Gastrocnemius medialis (tissue), 4 donors: ENCODE measurements at regions not wholly inside any gene's neighbourhood (a gene's known extent, or its start where the extent isn't known, plus 50 kb on each side); places are given as distances from the start of the nearest gene placed in this dataset.
A peak's percentile ranks its signal among the peaks of the same experiment; 100 is the strongest.

Experiments used
- ATAC-seq, 2 donors: fragments of 150-250 bp; one replicate each; pipeline ENCODE4 v1.9.1; 2016
- DNase-seq, 2 donors: peaks; one replicate each; pipeline ENCODE4 v3.0.0-alpha.2; 2019
- H3K27ac ChIP-seq, 4 donors: fragments of 200-600 bp; sonication (generic); 1 replicate in 1 of 4; 2 replicates in 3 of 4; pipeline ENCODE4 v1.5.1; 2016 to 2018; ENCODE audit warnings: mild to moderate bottlenecking in 2 of 4, moderate library complexity in 1 of 4
- H3K27me3 ChIP-seq, 3 donors: fragments of 200-600 bp; sonication (generic) in 2 of 3; 1 replicate in 1 of 3; 2 replicates in 2 of 3; pipeline versions ENCODE4 v1.5.1 to v1.6.0; 2016 to 2019; ENCODE audit warnings: mild to moderate bottlenecking in 1 of 3, moderate library complexity in 1 of 3
- H3K36me3 ChIP-seq, 2 donors: fragments of 200-600 bp; sonication (generic) in 1 of 2; one replicate each; pipeline ENCODE4 v1.5.1; 2017 to 2018
- H3K4me1 ChIP-seq, 2 donors: fragments of 200-600 bp; sonication (generic) in 1 of 2; one replicate each; pipeline ENCODE4 v1.5.1; 2016 to 2017; ENCODE audit warnings: mild to moderate bottlenecking in 2 of 2
- H3K4me3 ChIP-seq, 4 donors: fragments of 200-600 bp; sonication (generic) in 3 of 4; 1 replicate in 1 of 4; 2 replicates in 3 of 4; pipeline ENCODE4 v1.5.1; 2016 to 2019; ENCODE audit warnings: mild to moderate bottlenecking in 2 of 4
- H3K9me3 ChIP-seq, 3 donors: fragments of 200-600 bp; sonication (generic) in 2 of 3; 1 replicate in 1 of 3; 2 replicates in 2 of 3; pipeline ENCODE4 v1.5.1; 2016 to 2019
- POLR2A ChIP-seq, 2 donors: fragments of 450-650 bp; IDR thresholded peaks; one replicate each; pipeline ENCODE4 v1.6.1; 2017; ENCODE audit warnings: antibody characterized with exemption in 2 of 2, mild to moderate bottlenecking in 2 of 2, moderate library complexity in 2 of 2
- in situ Hi-C, 4 donors: fragments of 200-750 bp; cut with MboI; loops; one replicate each; pipeline versions ENCODE4 v1.15.0 to v1.8.0; 2017; ENCODE audit warnings: low sequenced_read_pairs in 4 of 4
- intact Hi-C: fragments of 100-400 bp; cut with DNase I; formaldehyde crosslinking; loops from one replicate; pipeline ENCODE4 v1.15.1; 2023; ENCODE audit warnings: low total_unique reads
- TF ChIP-seq, protein P1 (sequence below), 5 experiments: fragments of 450-650 bp in 3 of 5; fragments of 200-600 bp in 2 of 5; sonication (generic) in 2 of 5; IDR thresholded peaks in 4 of 5; conservative IDR thresholded peaks in 1 of 5; 1 replicate in 4 of 5; 2 replicates in 1 of 5; pipeline ENCODE4 v1.5.1; 2016 to 2019; ENCODE audit warnings: antibody characterized with exemption in 5 of 5, mild to moderate bottlenecking in 3 of 5, moderate library complexity in 3 of 5

DNA sequence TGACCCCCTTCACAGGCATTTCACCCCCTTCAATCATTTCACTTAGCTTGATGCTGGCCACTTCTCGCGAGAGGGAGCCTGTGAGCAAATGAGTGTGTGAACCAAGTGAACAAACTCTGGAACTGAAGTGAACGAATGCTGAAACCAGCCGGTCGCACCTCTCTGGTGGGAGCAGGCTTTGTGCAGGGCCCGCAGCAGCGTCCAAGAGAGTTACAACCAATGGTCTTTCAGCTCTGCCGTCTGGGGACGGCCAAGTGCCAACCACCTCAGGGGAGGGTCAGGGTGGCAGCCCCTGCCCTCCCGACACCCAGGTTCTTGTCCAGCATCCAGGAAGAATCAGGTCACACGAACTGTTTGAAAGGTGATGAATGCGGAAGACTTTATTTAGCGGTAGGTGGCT, 764.0 kb downstream of the SUCLG1 start:
- Histone ChIP-seq H3K4me1 (no peaks in the 10 kb centered on the region), H3K27ac (no peak overlapping the region), H3K9me3 (no peaks in the 10 kb centered on the region), H3K27me3 (no peaks in the 10 kb centered on the region), H3K36me3 (no peaks in the 10 kb centered on the region), H3K4me3 (no peak overlapping the region)
- ATAC-seq (no peak), DNase-seq (no peak)
- no peak for TF ChIP-seq POLR2A (IDR thresholded peaks at IDR 0.05)
- TF ChIP-seq, protein P1, sequence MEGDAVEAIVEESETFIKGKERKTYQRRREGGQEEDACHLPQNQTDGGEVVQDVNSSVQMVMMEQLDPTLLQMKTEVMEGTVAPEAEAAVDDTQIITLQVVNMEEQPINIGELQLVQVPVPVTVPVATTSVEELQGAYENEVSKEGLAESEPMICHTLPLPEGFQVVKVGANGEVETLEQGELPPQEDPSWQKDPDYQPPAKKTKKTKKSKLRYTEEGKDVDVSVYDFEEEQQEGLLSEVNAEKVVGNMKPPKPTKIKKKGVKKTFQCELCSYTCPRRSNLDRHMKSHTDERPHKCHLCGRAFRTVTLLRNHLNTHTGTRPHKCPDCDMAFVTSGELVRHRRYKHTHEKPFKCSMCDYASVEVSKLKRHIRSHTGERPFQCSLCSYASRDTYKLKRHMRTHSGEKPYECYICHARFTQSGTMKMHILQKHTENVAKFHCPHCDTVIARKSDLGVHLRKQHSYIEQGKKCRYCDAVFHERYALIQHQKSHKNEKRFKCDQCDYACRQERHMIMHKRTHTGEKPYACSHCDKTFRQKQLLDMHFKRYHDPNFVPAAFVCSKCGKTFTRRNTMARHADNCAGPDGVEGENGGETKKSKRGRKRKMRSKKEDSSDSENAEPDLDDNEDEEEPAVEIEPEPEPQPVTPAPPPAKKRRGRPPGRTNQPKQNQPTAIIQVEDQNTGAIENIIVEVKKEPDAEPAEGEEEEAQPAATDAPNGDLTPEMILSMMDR (IDR thresholded peaks at IDR 0.05 in 4 of 5, conservative IDR thresholded peaks at IDR 0.05 in 1 of 5) = no peak
- intact Hi-C loops = no loop called here
- in situ Hi-C loops = no loop called here

DNA sequence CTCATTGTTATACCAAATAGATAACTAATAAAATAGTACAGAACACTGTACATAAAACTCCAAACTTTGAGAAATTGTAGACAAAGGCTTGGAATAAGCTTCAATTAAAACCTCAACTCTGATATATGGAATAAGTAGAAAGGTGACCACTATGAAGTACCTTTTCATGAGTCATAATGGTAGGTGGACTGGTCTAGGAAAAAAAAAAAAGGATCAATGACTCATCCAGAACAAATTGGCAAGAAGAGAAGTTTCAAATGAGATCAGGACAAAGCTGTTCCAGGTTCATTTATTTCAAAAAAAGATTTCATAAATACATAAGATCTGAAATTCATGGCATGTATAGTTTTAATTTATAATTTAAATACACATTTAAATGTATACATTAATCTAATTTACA, 769.7 kb downstream of the SUCLG1 start:
- intact Hi-C loops = no loop called here
- H3K4me1 ChIP-seq = no peaks in the 10 kb centered on the region

DNA sequence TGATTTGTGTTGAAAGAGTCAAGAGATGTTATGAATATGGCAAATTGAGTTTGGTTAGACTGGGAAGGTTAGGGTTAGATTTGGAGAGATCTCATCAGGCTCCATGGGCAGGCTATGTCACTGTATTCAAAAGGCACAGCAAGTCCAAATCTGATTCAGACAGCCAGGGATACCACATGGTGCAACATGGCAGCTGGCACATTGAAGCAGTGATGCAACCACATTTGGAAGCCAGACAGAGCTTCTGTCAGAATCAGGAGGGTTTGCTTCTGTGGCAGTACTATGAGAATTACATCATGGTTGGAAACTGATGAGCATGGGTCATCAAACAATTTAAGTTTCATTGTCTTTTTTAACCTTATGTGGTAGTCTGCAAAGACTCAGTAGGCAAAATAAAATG, 772.2 kb downstream of the SUCLG1 start:
- intact Hi-C loops (no loop called here), in situ Hi-C loops (no loop called here)
- ATAC-seq = peak in 1 of 2 donors; percentile 56
- H3K4me1 ChIP-seq = no peaks in the 10 kb centered on the region
- no peak for TF ChIP-seq POLR2A (IDR thresholded peaks at IDR 0.05)
- TF ChIP-seq, protein P1 (IDR thresholded peaks at IDR 0.05 in 4 of 5, conservative IDR thresholded peaks at IDR 0.05 in 1 of 5) = no peak
- H3K27me3 ChIP-seq = no peaks in the 10 kb centered on the region
- H3K9me3 ChIP-seq = no peaks in the 10 kb centered on the region
- H3K27ac ChIP-seq = no peak overlapping the region
- peak in 1 of 2 donors; percentile 17 for DNase-seq
- H3K4me3 ChIP-seq = no peak overlapping the region
- H3K36me3 ChIP-seq = no peaks in the 10 kb centered on the region

More for the DNA sequence above, 769.7 kb downstream of the SUCLG1 start:
- Histone ChIP-seq H3K27ac (no peak overlapping the region), H3K4me3 (no peak overlapping the region), H3K27me3 (no peaks in the 10 kb centered on the region), H3K9me3 (no peaks in the 10 kb centered on the region), H3K36me3 (no peaks in the 10 kb centered on the region)
- TF ChIP-seq, protein P1 (IDR thresholded peaks at IDR 0.05 in 4 of 5, conservative IDR thresholded peaks at IDR 0.05 in 1 of 5) = no peak
- no peak for TF ChIP-seq POLR2A (IDR thresholded peaks at IDR 0.05)
- in situ Hi-C loops = no loop called here
- no peak for ATAC-seq
- DNase-seq = no peak

DNA sequence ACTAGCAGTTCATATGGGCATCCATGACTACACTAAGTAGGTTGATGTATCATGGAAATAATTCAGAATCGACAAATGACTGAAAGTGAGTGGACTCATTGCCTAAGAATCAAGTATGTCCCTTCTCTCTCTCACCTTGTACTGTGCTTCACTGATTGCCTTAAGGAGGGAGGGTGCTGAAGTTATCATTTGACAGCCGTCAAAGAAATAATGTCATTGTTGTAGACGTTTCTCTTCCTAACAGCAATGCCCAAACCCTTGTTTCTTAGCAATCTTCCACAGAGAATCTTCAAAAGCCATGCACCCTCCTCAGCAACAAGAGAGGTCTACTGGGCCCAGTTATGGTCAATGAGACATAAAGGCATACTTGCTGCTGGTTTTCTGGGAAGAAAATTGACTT, 785.0 kb downstream of the SUCLG1 start:
- DNase-seq = no peak
- Histone ChIP-seq H3K4me1 (no peaks in the 10 kb centered on the region), H3K4me3 (no peak overlapping the region), H3K9me3 (no peaks in the 10 kb centered on the region), H3K27me3 (no peaks in the 10 kb centered on the region), H3K36me3 (no peaks in the 10 kb centered on the region), H3K27ac (no peak overlapping the region)
- TF ChIP-seq, protein P1 (IDR thresholded peaks at IDR 0.05 in 4 of 5, conservative IDR thresholded peaks at IDR 0.05 in 1 of 5) = no peak
- no peak for TF ChIP-seq POLR2A (IDR thresholded peaks at IDR 0.05)
- in situ Hi-C loops (no loop called here), intact Hi-C loops (no loop called here)
- ATAC-seq = no peak

DNA sequence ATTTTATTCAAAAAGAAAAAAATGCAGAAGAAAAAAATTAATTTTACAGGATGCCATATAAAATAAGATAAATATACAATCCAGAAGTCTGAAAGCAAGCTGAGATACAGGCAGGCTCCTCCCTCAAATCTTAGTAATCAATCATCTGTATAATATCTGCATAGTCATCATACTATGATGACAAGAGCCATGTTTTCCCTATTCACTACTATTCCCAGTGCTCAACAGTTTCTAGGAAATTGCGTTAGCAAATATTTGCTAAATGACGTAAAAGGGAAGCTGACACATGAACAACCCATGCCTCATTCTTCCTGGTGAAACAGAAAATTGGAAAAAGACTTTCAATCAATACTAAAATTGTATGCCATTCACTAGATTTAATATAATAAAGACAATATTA, 793.2 kb downstream of the SUCLG1 start:
- Histone ChIP-seq H3K4me3 (no peak overlapping the region), H3K4me1 (no peaks in the 10 kb centered on the region), H3K9me3 (no peaks in the 10 kb centered on the region), H3K36me3 (no peaks in the 10 kb centered on the region), H3K27ac (no peak overlapping the region), H3K27me3 (no peaks in the 10 kb centered on the region)
- no peak for DNase-seq
- ATAC-seq = no peak
- TF ChIP-seq POLR2A (IDR thresholded peaks at IDR 0.05) = no peak
- TF ChIP-seq, protein P1 (IDR thresholded peaks at IDR 0.05 in 4 of 5, conservative IDR thresholded peaks at IDR 0.05 in 1 of 5) = no peak
- intact Hi-C loops = no loop called here
- in situ Hi-C loops = no loop called here
